ENCODE measurements at regions not wholly inside any gene's neighbourhood (a gene's known extent, or its start where the extent isn't known, plus 50 kb on each side); places are given as distances from the start of the nearest gene placed in this dataset.

DNA sequence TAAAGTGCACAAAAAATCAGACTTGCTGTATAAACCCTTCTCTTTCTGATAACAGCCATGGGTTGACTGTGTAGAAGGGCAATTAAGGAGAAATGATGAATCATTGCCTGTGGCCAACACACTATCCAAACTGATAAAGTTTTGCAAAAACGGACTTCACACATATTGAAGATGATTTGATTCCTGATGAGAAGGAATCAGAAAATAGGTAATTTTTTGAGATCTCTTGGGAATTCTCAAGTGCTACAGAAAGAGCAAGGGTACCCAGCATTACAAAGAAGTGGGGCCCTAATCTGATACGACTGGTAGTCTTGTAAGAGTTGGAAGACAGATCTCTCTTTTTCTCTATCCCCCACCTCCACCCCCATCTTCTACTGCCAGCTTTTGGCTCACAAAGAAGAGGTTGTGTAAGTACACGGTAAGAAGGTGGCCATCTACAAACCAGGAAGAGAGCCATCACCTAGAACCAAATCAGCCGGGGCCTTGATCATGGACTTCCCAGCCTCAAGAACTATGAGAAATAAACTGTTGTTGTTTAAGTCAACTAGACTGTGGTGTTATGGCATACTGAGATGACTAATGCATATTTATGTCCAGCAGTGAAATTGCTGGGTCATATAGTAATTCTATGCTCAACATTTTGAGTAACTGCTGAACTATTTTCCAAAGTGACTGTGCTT lies 254.7 kb downstream of the EDEM1 start:
- Histone ChIP-seq H3K4me2 (replicated peaks; ENCODE audit: extremely low read depth, low read length, poor library complexity, severe bottlenecking) (no peak overlapping the region), H3K79me2 (ENCODE audit: insufficient read depth, low read length) (no peaks in the 10 kb centered on the region), H3K4me3 (replicated peaks in 1 of 3; ENCODE audit: low read depth in 2 of 3, low read length in 3 of 3) (no peak overlapping the region), H4K20me1 (ENCODE audit: insufficient read depth, low read length) (no peaks in the 10 kb centered on the region), H3K27ac (ENCODE audit: low read depth in 1 of 2, low read length in 2 of 2) (no peak overlapping the region), H3K27me3 (ENCODE audit: control insufficient read depth in 2 of 2, insufficient read depth in 2 of 2, low read length in 2 of 2) (no peaks in the 10 kb centered on the region), H3K9me3 (replicated peaks in 1 of 2; ENCODE audit: control insufficient read depth in 1 of 2, insufficient read depth in 1 of 2, low read length in 2 of 2) (peaks cover 0 to 5% of the 10 kb centered on the region in 2 donors), H2AFZ (ENCODE audit: insufficient read depth, low read depth, low read length, poor library complexity, severe bottlenecking) (no peak overlapping the region), H3K36me3 (replicated peaks in 1 of 2; ENCODE audit: control insufficient read depth in 1 of 2, insufficient read depth in 2 of 2, low read length in 2 of 2) (no peaks in the 10 kb centered on the region), H3K9ac (ENCODE audit: insufficient read depth, low read length, poor library complexity, severe bottlenecking) (no peak overlapping the region), H3K4me1 (ENCODE audit: control insufficient read depth in 1 of 2, insufficient read depth in 2 of 2, low read length in 2 of 2) (no peaks in the 10 kb centered on the region)
- no peak overlapping the region for H3K27ac Mint-ChIP-seq
- TF ChIP-seq, protein P1, sequence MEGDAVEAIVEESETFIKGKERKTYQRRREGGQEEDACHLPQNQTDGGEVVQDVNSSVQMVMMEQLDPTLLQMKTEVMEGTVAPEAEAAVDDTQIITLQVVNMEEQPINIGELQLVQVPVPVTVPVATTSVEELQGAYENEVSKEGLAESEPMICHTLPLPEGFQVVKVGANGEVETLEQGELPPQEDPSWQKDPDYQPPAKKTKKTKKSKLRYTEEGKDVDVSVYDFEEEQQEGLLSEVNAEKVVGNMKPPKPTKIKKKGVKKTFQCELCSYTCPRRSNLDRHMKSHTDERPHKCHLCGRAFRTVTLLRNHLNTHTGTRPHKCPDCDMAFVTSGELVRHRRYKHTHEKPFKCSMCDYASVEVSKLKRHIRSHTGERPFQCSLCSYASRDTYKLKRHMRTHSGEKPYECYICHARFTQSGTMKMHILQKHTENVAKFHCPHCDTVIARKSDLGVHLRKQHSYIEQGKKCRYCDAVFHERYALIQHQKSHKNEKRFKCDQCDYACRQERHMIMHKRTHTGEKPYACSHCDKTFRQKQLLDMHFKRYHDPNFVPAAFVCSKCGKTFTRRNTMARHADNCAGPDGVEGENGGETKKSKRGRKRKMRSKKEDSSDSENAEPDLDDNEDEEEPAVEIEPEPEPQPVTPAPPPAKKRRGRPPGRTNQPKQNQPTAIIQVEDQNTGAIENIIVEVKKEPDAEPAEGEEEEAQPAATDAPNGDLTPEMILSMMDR (IDR thresholded peaks at IDR 0.05): no peak
- H3K36me3 Mint-ChIP-seq: no peaks in the 10 kb centered on the region
- peaks cover 1% of the 10 kb centered on the region for H3K4me1 Mint-ChIP-seq
- intact Hi-C loops (cut with micrococcal nuclease): no loop called here
- peaks cover 0 to 7% (median 2%) of the 10 kb centered on the region in 7 donors for H3K9me3 Mint-ChIP-seq
- H3K27me3 Mint-ChIP-seq (ENCODE audit: low read depth in 3 of 3): no peaks in the 10 kb centered on the region
- WGBS (ENCODE audit: insufficient coverage): no CpG with 5 or more reads among the region's 4 CpGs
- H3K4me3 Mint-ChIP-seq: no peak overlapping the region
- no peak for DNase-seq

DNA sequence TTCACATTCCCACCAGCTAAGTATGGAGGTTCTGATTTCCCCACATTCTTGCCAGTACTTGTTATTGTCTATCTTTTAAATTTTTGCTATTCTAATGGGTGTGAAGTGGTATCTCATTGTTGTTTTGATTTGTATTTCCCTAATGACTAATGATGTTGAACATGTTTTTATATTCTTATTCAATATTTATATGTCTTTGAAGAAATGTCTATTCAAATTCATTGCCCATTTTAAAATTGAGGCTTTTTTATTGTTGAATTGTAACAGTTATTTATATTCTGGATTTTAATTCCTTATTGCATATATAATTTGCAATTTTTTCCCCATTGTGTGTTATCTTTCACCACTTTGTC lies 255.3 kb downstream of the EDEM1 start:
- Mint-ChIP-seq H3K4me3 (no peak overlapping the region), H3K36me3 (no peaks in the 10 kb centered on the region), H3K27ac (no peak overlapping the region), H3K27me3 (ENCODE audit: low read depth in 3 of 3) (no peaks in the 10 kb centered on the region), H3K9me3 (peaks cover 0 to 7% (median 2%) of the 10 kb centered on the region in 7 donors), H3K4me1 (peaks cover 1% of the 10 kb centered on the region)
- Histone ChIP-seq H3K79me2 (ENCODE audit: insufficient read depth, low read length) (no peaks in the 10 kb centered on the region), H3K27me3 (ENCODE audit: control insufficient read depth in 2 of 2, insufficient read depth in 2 of 2, low read length in 2 of 2) (no peaks in the 10 kb centered on the region), H3K36me3 (replicated peaks in 1 of 2; ENCODE audit: control insufficient read depth in 1 of 2, insufficient read depth in 2 of 2, low read length in 2 of 2) (no peaks in the 10 kb centered on the region), H3K4me2 (replicated peaks; ENCODE audit: extremely low read depth, low read length, poor library complexity, severe bottlenecking) (no peak overlapping the region), H3K4me3 (replicated peaks in 1 of 3; ENCODE audit: low read depth in 2 of 3, low read length in 3 of 3) (no peak overlapping the region), H3K27ac (ENCODE audit: low read depth in 1 of 2, low read length in 2 of 2) (no peak overlapping the region), H3K4me1 (ENCODE audit: control insufficient read depth in 1 of 2, insufficient read depth in 2 of 2, low read length in 2 of 2) (no peaks in the 10 kb centered on the region), H4K20me1 (ENCODE audit: insufficient read depth, low read length) (no peaks in the 10 kb centered on the region), H3K9me3 (replicated peaks in 1 of 2; ENCODE audit: control insufficient read depth in 1 of 2, insufficient read depth in 1 of 2, low read length in 2 of 2) (peaks cover 0 to 5% of the 10 kb centered on the region in 2 donors), H2AFZ (ENCODE audit: insufficient read depth, low read depth, low read length, poor library complexity, severe bottlenecking) (no peak overlapping the region), H3K9ac (ENCODE audit: insufficient read depth, low read length, poor library complexity, severe bottlenecking) (no peak overlapping the region)
- intact Hi-C loops (cut with micrococcal nuclease): no loop called here
- no peak for DNase-seq
- TF ChIP-seq, protein P1 (IDR thresholded peaks at IDR 0.05): no peak
